A549 (cell line): ENCODE measurements at regions not wholly inside any gene's neighbourhood (a gene's known extent, or its start where the extent isn't known, plus 50 kb on each side); places are given as distances from the start of the nearest gene placed in this dataset.

Experiments
- ATAC-seq, 2 experiments: fragments of 200-7000 bp in 1 of 2; fragments of >200 bp in 1 of 2; cut with Nextera tagmentation in 1 of 2; cut with Tn5 transposase in 1 of 2; 3 replicates each; pipeline versions ENCODE4 v1.8.0 to v1.9.1; 2018 to 2020; ENCODE audit warnings: mild to moderate bottlenecking in 1 of 2, moderate library complexity in 1 of 2
- CTCF ChIA-PET: fragments of 300-600 bp; sonication (Branson Sonifier 250); formaldehyde crosslinking; extraction: SDS; loops from one replicate; lab custom pipeline; 2021; ENCODE audit warnings: antibody characterized with exemption, inconsistent platforms; lab: Yijun Ruan, JAX
- POLR2A ChIA-PET: fragments of 350-600 bp; formaldehyde crosslinking; extraction: SDS; loops from one replicate; lab custom pipeline; 2021; ENCODE audit warnings: antibody characterized with exemption, inconsistent platforms; lab: Yijun Ruan, JAX
- DNase-seq, 2 experiments: peaks; one replicate each; pipeline versions ENCODE4 v3.0.0 to v3.0.0-alpha.2; 2011 to 2016; ENCODE audit warnings: low read depth in 1 of 2, low spot score in 1 of 2
- FAIRE-seq: peaks from 2 replicates; lab custom pipeline; 2011; peaks lifted over from hg19 to GRCh38; lab: Jason Lieb, UNC
- H3K27ac ChIP-seq, 2 experiments: fragments of >200 bp; sonication (Bioruptor Twin); formaldehyde crosslinking; 3 replicates each; pipeline ENCODE4 v1.5.1; 2016 to 2017
- H3K4me1 ChIP-seq: fragments of >200 bp; sonication (Bioruptor Twin); formaldehyde crosslinking; 3 replicates; pipeline ENCODE4 v1.6.1; 2016
- H3K4me2 ChIP-seq: fragments of >200 bp; sonication (Bioruptor Twin); formaldehyde crosslinking; 3 replicates; pipeline ENCODE4 v1.6.1; 2016
- H3K4me3 ChIP-seq: fragments of >200 bp; sonication (Bioruptor Twin); formaldehyde crosslinking; 3 replicates; pipeline ENCODE4 v1.5.1; 2016
- H3K9me3 ChIP-seq: fragments of >200 bp; sonication (Bioruptor Twin); formaldehyde crosslinking; 3 replicates; pipeline ENCODE4 v1.6.1; 2016
- BHLHE40 ChIP-seq: IDR thresholded peaks from 2 replicates; pipeline ENCODE4 v1.6.1; 2012; ENCODE audit warnings: low read depth, low read length, inconsistent platforms
- CBX2 ChIP-seq: fragments of 200-600 bp; sonication (generic); IDR thresholded peaks from 2 replicates; pipeline ENCODE4 v1.6.1; 2016; ENCODE audit warnings: low read depth, mild to moderate bottlenecking, borderline replicate concordance
- CEBPB ChIP-seq, 2 experiments: fragments of >200 bp in 1 of 2; sonication (Bioruptor Twin) in 1 of 2; formaldehyde crosslinking in 1 of 2; IDR thresholded peaks; 2 replicates each; pipeline ENCODE4 v1.6.1; 2012 to 2016
- EHF ChIP-seq: fragments of 250-450 bp; sonication (Bioruptor Pico); IDR thresholded peaks from 2 replicates; pipeline ENCODE4 v1.5.0; 2020; ENCODE audit warnings: mild to moderate bottlenecking
- EP300 ChIP-seq, 2 experiments: fragments of >200 bp; sonication (Bioruptor Twin); formaldehyde crosslinking; IDR thresholded peaks; 2 replicates in 1 of 2; 3 replicates in 1 of 2; pipeline ENCODE4 v1.6.1; 2016 to 2017
- FOXS1 ChIP-seq: fragments of 250-450 bp; sonication (Bioruptor Pico); IDR thresholded peaks from 2 replicates; pipeline ENCODE4 v1.5.0; 2020; ENCODE audit warnings: mild to moderate bottlenecking, moderate library complexity
- GATA3 ChIP-seq: IDR thresholded peaks from 2 replicates; pipeline ENCODE4 v1.6.1; 2012; ENCODE audit warnings: borderline replicate concordance
- HEYL ChIP-seq: fragments of 250-450 bp; sonication (Bioruptor Pico); IDR thresholded peaks from 2 replicates; pipeline ENCODE4 v1.8.0; 2021; ENCODE audit warnings: mild to moderate bottlenecking, moderate library complexity
- HOXB13 ChIP-seq: fragments of 250-450 bp; sonication (Bioruptor Pico); IDR thresholded peaks from 2 replicates; pipeline ENCODE4 v1.5.0; 2020; ENCODE audit warnings: low read depth, mild to moderate bottlenecking, moderate library complexity
- MAZ ChIP-seq: fragments of 150-350 bp; IDR thresholded peaks from 2 replicates; pipeline ENCODE4 v1.6.1; 2014; ENCODE audit warnings: antibody characterized with exemption, low read depth, low read length, borderline replicate concordance
- MYC ChIP-seq: IDR thresholded peaks from 2 replicates; pipeline ENCODE4 v1.6.1; 2012; ENCODE audit warnings: mild to moderate bottlenecking, inconsistent platforms, low read length, improper control_type of control experiment, borderline replicate concordance
- POLR2AphosphoS2 ChIP-seq: conservative IDR thresholded peaks from 2 replicates; pipeline ENCODE4 v1.6.1; 2012; ENCODE audit warnings: low read length, improper control_type of control experiment, inconsistent platforms
- RAD21 ChIP-seq, 2 experiments: fragments of >200 bp in 1 of 2; sonication (Bioruptor Twin) in 1 of 2; formaldehyde crosslinking in 1 of 2; IDR thresholded peaks in 1 of 2; conservative IDR thresholded peaks in 1 of 2; 2 replicates in 1 of 2; 3 replicates in 1 of 2; pipeline ENCODE4 v1.6.1; 2012 to 2018; ENCODE audit warnings: inconsistent platforms in 1 of 2
- RARB ChIP-seq: fragments of 250-450 bp; sonication (Bioruptor Pico); IDR thresholded peaks from 2 replicates; pipeline ENCODE4 v1.8.0; 2021; ENCODE audit warnings: mild to moderate bottlenecking, moderate library complexity
- RCOR1 ChIP-seq: fragments of 150-350 bp; IDR thresholded peaks from 2 replicates; pipeline ENCODE4 v1.6.1; 2014; ENCODE audit warnings: antibody characterized with exemption, low read length, low read depth
- SMC3 ChIP-seq: fragments of >200 bp; sonication (Bioruptor Twin); formaldehyde crosslinking; IDR thresholded peaks from 3 replicates; pipeline ENCODE4 v1.6.1; 2018; ENCODE audit warnings: inconsistent platforms
- ZC3H11A ChIP-seq: fragments of 450-650 bp; IDR thresholded peaks from 2 replicates; pipeline ENCODE4 v1.6.1; 2014; ENCODE audit warnings: antibody characterized with exemption, mild to moderate bottlenecking
- ZSCAN20 ChIP-seq: fragments of 250-450 bp; sonication (Bioruptor Pico); IDR thresholded peaks from 2 replicates; pipeline ENCODE4 v1.8.0; 2022; ENCODE audit warnings: mild to moderate bottlenecking, moderate library complexity
- WGBS: methylation state at CpG from one replicate; pipeline ENCODE4 v1.1.6; 2017; ENCODE audit errors: missing lambda C conversion rate; 5-methylcytosine and 5-hydroxymethylcytosine counted together
- TF ChIP-seq, protein P1 (sequence below): IDR thresholded peaks from 2 replicates; pipeline ENCODE4 v1.6.1; 2012; ENCODE audit warnings: low read depth, borderline replicate concordance
- TF ChIP-seq, protein P2 (sequence below): IDR thresholded peaks from 2 replicates; pipeline ENCODE4 v1.6.1; 2012
- TF ChIP-seq, protein P3 (sequence below): fragments of 250-450 bp; sonication (Bioruptor Pico); IDR thresholded peaks from 2 replicates; pipeline ENCODE4 v1.5.0; 2021; ENCODE audit warnings: mild to moderate bottlenecking, moderate library complexity, borderline replicate concordance
- TF ChIP-seq, protein P4 (sequence below): fragments of 450-650 bp; IDR thresholded peaks from 2 replicates; pipeline ENCODE4 v1.6.1; 2014; ENCODE audit warnings: antibody characterized with exemption

DNA sequence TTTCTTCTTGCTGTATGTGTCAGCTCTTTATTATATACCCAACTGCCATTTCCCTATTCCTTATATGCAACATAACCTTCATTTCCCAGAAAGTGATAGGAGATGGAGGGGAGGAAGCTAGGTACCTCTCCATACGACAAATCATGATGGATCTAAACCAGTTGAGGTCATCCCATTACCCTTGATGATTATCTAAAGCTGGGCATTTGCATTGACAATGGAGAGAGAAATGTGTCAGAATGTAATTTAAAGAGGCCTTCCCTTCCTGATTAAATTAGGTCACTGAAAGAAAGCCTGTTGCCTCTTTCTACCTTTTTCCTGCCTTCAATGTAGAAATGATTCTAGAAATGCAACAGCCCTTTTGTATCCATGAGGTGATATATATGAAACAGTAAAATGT lies 81.9 kb downstream of the SUCNR1 start (continued):
- TF ChIP-seq POLR2AphosphoS2 (no peak), SMC3 (no peak), CBX2 (no peak), MAZ (no peak), RARB (no peak), CEBPB (IDR thresholded peaks at IDR 0.05) (no peak)
- TF ChIP-seq, protein P1, sequence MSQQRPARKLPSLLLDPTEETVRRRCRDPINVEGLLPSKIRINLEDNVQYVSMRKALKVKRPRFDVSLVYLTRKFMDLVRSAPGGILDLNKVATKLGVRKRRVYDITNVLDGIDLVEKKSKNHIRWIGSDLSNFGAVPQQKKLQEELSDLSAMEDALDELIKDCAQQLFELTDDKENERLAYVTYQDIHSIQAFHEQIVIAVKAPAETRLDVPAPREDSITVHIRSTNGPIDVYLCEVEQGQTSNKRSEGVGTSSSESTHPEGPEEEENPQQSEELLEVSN = no peak
- TF ChIP-seq, protein P2, sequence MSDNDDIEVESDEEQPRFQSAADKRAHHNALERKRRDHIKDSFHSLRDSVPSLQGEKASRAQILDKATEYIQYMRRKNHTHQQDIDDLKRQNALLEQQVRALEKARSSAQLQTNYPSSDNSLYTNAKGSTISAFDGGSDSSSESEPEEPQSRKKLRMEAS = no peak

DNA sequence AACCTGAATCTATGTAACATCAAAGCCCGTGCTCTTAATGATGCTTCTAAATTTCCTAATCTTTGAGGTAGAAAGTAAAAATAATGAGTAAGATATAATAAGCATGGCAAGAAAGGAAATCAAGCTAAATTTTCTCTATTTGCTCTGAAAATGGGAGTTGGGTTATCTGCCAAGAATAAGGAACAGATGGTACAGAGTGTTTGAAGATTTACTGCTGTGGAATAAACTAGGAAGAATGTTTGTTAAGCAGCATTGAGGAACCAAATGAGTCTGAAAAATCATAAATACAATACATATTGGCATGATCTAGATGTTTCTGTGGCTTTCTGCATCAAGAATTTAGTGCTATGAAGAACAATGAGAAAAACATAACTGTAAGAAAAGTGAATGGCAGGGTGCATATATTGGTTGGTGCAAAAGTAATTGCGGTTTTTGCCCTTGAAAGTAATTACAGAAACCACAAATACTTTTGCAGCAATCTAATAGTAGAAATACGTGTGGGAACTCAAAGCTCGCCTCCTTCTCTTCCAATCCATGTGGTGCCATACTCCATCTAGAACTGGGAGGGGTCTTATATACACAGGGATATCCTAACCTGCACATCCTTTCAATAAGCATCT lies 87.6 kb downstream of the SUCNR1 start:
- CTCF ChIA-PET = no interaction called here
- FAIRE-seq (no peak), DNase-seq (no peak), ATAC-seq (no peak)
- TF ChIP-seq RCOR1 (no peak), GATA3 (no peak), ZC3H11A (no peak), EHF (CRISPR knock-in tag) (no peak), MAZ (no peak), ZSCAN20 (CRISPR knock-in tag) (no peak)
- Histone ChIP-seq H3K4me1 (no peaks in the 10 kb centered on the region), H3K9me3 (no peaks in the 10 kb centered on the region), H3K4me3 (no peak overlapping the region), H3K27ac (no peak overlapping the region), H3K4me2 (no peak overlapping the region)
- 80% methylated on average over 4 of the region's 4 CpGs for WGBS
- POLR2A ChIA-PET = no interaction called here

DNA sequence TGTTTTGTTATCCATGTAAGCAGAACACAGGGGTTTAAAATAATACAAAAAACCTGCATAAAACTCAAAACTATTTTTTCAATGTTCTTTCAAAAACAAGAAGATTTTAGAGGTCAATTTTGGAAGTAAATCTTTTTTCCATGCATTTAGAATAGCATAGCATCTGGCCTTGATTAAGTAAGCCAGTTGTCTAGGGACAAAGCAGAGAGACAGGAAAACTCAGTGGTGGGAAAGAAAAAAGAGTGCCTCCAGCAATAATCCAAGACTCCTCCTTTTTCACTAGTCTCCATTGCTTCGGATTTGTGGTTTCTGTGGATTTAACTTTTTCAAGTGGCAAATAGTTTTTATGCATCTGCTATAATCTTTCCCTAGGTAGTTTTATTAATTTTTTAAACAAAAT lies 88.9 kb downstream of the SUCNR1 start:
- H3K4me1 ChIP-seq = no peaks in the 10 kb centered on the region
- no peak overlapping the region for H3K27ac ChIP-seq
- POLR2A ChIA-PET = no interaction called here
- DNase-seq (no peak), FAIRE-seq (no peak), ATAC-seq (no peak)
- 84% methylated on average over 1 of the region's 1 CpG for WGBS
- H3K4me2 ChIP-seq = no peak overlapping the region
- CTCF ChIA-PET = no interaction called here
- no peaks in the 10 kb centered on the region for H3K9me3 ChIP-seq
- TF ChIP-seq HEYL (CRISPR knock-in tag) (no peak), RAD21 (conservative IDR thresholded peaks at IDR 0.05 in 1 of 2, IDR thresholded peaks at IDR 0.05 in 1 of 2) (no peak), BHLHE40 (no peak), MYC (no peak), HOXB13 (CRISPR knock-in tag) (no peak), EP300 (IDR thresholded peaks at IDR 0.05) (no peak), ZC3H11A (no peak), FOXS1 (CRISPR knock-in tag) (no peak)
- TF ChIP-seq, protein P3, sequence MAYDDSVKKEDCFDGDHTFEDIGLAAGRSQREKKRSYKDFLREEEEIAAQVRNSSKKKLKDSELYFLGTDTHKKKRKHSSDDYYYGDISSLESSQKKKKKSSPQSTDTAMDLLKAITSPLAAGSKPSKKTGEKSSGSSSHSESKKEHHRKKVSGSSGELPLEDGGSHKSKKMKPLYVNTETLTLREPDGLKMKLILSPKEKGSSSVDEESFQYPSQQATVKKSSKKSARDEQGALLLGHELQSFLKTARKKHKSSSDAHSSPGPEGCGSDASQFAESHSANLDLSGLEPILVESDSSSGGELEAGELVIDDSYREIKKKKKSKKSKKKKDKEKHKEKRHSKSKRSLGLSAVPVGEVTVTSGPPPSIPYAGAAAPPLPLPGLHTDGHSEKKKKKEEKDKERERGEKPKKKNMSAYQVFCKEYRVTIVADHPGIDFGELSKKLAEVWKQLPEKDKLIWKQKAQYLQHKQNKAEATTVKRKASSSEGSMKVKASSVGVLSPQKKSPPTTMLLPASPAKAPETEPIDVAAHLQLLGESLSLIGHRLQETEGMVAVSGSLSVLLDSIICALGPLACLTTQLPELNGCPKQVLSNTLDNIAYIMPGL (CRISPR knock-in tag) = no peak
- TF ChIP-seq, protein P4, sequence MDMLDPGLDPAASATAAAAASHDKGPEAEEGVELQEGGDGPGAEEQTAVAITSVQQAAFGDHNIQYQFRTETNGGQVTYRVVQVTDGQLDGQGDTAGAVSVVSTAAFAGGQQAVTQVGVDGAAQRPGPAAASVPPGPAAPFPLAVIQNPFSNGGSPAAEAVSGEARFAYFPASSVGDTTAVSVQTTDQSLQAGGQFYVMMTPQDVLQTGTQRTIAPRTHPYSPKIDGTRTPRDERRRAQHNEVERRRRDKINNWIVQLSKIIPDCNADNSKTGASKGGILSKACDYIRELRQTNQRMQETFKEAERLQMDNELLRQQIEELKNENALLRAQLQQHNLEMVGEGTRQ = no peak
- no peak overlapping the region for H3K4me3 ChIP-seq
